Adrenal gland (tissue), 9 donors: ENCODE measurements at regions not wholly inside any gene's neighbourhood (a gene's known extent, or its start where the extent isn't known, plus 50 kb on each side); places are given as distances from the start of the nearest gene placed in this dataset.

ENCODE experiments used
- DNase-seq, 7 donors: peaks; one replicate each; pipeline ENCODE4 v3.0.0-alpha.2; 2019 to 2020
- H3K27ac ChIP-seq, 5 donors: fragments of 200-600 bp; sonication (generic) in 4 of 5; 1 replicate in 3 of 5; 2 replicates in 2 of 5; pipeline versions ENCODE4 v1.5.1 to v1.8.0; 2016 to 2020; ENCODE audit warnings: mild to moderate bottlenecking in 1 of 5
- H3K27me3 ChIP-seq: fragments of 200-600 bp; 2 replicates; pipeline ENCODE4 v1.8.0; 2021
- H3K36me3 ChIP-seq, 2 donors: fragments of 200-600 bp; replicated peaks in 1 of 2; 1 replicate in 1 of 2; 2 replicates in 1 of 2; pipeline versions ENCODE4 v1.5.1 to v1.8.0; 2018 to 2022
- H3K4me1 ChIP-seq, 2 donors: fragments of 200-600 bp; replicated peaks in 1 of 2; 1 replicate in 1 of 2; 2 replicates in 1 of 2; pipeline versions ENCODE4 v1.5.1 to v1.8.0; 2018 to 2021
- H3K4me3 ChIP-seq, 4 donors: fragments of 200-600 bp; sonication (generic) in 3 of 4; one replicate each; pipeline ENCODE4 v1.5.1; 2016 to 2018
- H3K9me3 ChIP-seq, 3 donors: fragments of 200-600 bp; sonication (generic) in 1 of 3; replicated peaks in 1 of 3; 1 replicate in 2 of 3; 2 replicates in 1 of 3; pipeline versions ENCODE4 v1.5.1 to v1.8.0; 2016 to 2021
- CTCF ChIP-seq, 6 experiments: fragments of 450-650 bp in 4 of 6; fragments of 200-600 bp in 2 of 6; sonication (generic) in 1 of 6; IDR thresholded peaks; 1 replicate in 5 of 6; 2 replicates in 1 of 6; pipeline versions ENCODE4 v1.5.1 to v1.8.0; 2016 to 2021; ENCODE audit warnings: antibody characterized with exemption in 6 of 6, mild to moderate bottlenecking in 2 of 6, moderate library complexity in 1 of 6
- POLR2A ChIP-seq, 2 donors: fragments of 450-650 bp; IDR thresholded peaks; one replicate each; pipeline ENCODE4 v1.6.1; 2017; ENCODE audit warnings: antibody characterized with exemption in 2 of 2, mild to moderate bottlenecking in 2 of 2, moderate library complexity in 1 of 2
- WGBS, 4 donors: extraction: QIAGEN DNeasy Blood & Tissue Kit in 2 of 4; methylation state at CpG; one replicate each; pipeline versions ENCODE4 v1.1.5 to v1.1.7; 2013 to 2017; 5-methylcytosine and 5-hydroxymethylcytosine counted together
- intact Hi-C, 2 donors: fragments of 100-400 bp; cut with DNase I; formaldehyde crosslinking; loops; one replicate each; pipeline versions ENCODE4 v1.14.1 to v1.15.0; 2022 to 2023
- donor health status: healthy with polysubstance abuse.
- donor health status: Bipolar disorder and iron deficiency.
- donor health status: DM: yes; HTN: yes; CAD: no.
- donor health status: DM: no; HTN: no; CAD: no.
- donor health status: DM: no; HTN: no; CAD: no.

- H3K9me3 ChIP-seq, result no peaks in the 10 kb centered on the region
- H3K27ac ChIP-seq, result no peak overlapping the region
- H3K27me3 ChIP-seq, result no peaks in the 10 kb centered on the region
- intact Hi-C loops, result no loop called here
- no peak overlapping the region for H3K4me3 ChIP-seq
- no peaks in the 10 kb centered on the region for H3K36me3 ChIP-seq
- no peaks in the 10 kb centered on the region for H3K4me1 ChIP-seq
- 85 to 89% (median 87%) methylated on average over 3 of the region's 3 CpGs for WGBS, 4 donors
- no peak for DNase-seq
- TF ChIP-seq CTCF (IDR thresholded peaks at IDR 0.05), result no peak
- no peak for TF ChIP-seq POLR2A (IDR thresholded peaks at IDR 0.05)
Measured at GRCh38 chr1:60828944-60829343, 253.4 kb upstream of the NFIA start.

- WGBS, 4 donors, result 90 to 96% (median 96%) methylated on average over 2 of the region's 2 CpGs
- TF ChIP-seq CTCF (IDR thresholded peaks at IDR 0.05) (no peak), POLR2A (IDR thresholded peaks at IDR 0.05) (no peak)
- Histone ChIP-seq H3K27ac (no peak overlapping the region), H3K9me3 (no peaks in the 10 kb centered on the region), H3K4me1 (no peaks in the 10 kb centered on the region), H3K4me3 (no peak overlapping the region), H3K27me3 (no peaks in the 10 kb centered on the region), H3K36me3 (no peaks in the 10 kb centered on the region)
- intact Hi-C loops, result no loop called here
- DNase-seq, result no peak
Measured at GRCh38 chr1:60826320-60827094, 255.9 kb upstream of the NFIA start.

GRCh38 chr1:60825593-60825992, 256.8 kb upstream of the NFIA start:
- 57 to 89% (median 75%) methylated on average over 1 of the region's 1 CpG for WGBS, 4 donors
- intact Hi-C loops, result no loop called here
- Histone ChIP-seq H3K9me3 (no peaks in the 10 kb centered on the region), H3K27ac (no peak overlapping the region), H3K4me1 (no peaks in the 10 kb centered on the region), H3K36me3 (no peaks in the 10 kb centered on the region), H3K4me3 (no peak overlapping the region), H3K27me3 (no peaks in the 10 kb centered on the region)
- DNase-seq, result peak in 6 of 7 donors; percentile 12 to 54 (median 24)
- TF ChIP-seq CTCF (IDR thresholded peaks at IDR 0.05) (no peak), POLR2A (IDR thresholded peaks at IDR 0.05) (no peak)

GRCh38 chr1:60823151-60823550, 259.2 kb upstream of the NFIA start:
- H3K27me3 ChIP-seq, result no peaks in the 10 kb centered on the region
- WGBS, 4 donors, result 90 to 100% (median 91%) methylated on average over 1 of the region's 1 CpG
- no peak overlapping the region for H3K27ac ChIP-seq
- DNase-seq, result no peak
- no peaks in the 10 kb centered on the region for H3K4me1 ChIP-seq
- no peak overlapping the region for H3K4me3 ChIP-seq
- H3K36me3 ChIP-seq, result no peaks in the 10 kb centered on the region
- intact Hi-C loops, result no loop called here
- no peaks in the 10 kb centered on the region for H3K9me3 ChIP-seq
- TF ChIP-seq CTCF (IDR thresholded peaks at IDR 0.05), result no peak
- TF ChIP-seq POLR2A (IDR thresholded peaks at IDR 0.05), result no peak
